ENCODE measurements at regions not wholly inside any gene's neighbourhood (a gene's known extent, or its start where the extent isn't known, plus 50 kb on each side); places are given as distances from the start of the nearest gene placed in this dataset.

- Histone ChIP-seq H3K27me3 (no peaks in the 10 kb centered on the region), H3K4me3 (no peak overlapping the region), H3K4me1 (no peaks in the 10 kb centered on the region), H3K27ac (no peak overlapping the region), H3K36me3 (ENCODE audit: low read depth, missing control alignments) (no peaks in the 10 kb centered on the region), H3K9me3 (no peaks in the 10 kb centered on the region)
- intact Hi-C loops (cut with DNase I; ENCODE audit: low total_unique reads), result no loop called here
- no peak for DNase-seq
- TF ChIP-seq POLR2A (IDR thresholded peaks at IDR 0.05) (no peak), CTCF (IDR thresholded peaks at IDR 0.05) (no peak)
- 92 to 100% methylated on average over 1 of the region's 1 CpG for WGBS, 2 donors
Observed at GRCh38 chr2:20549691-20550348, 101.1 kb downstream of the HS1BP3 start.

- Histone ChIP-seq H3K27ac (no peak overlapping the region), H3K4me3 (no peak overlapping the region), H3K36me3 (ENCODE audit: low read depth, missing control alignments) (no peaks in the 10 kb centered on the region), H3K9me3 (no peaks in the 10 kb centered on the region), H3K27me3 (no peaks in the 10 kb centered on the region), H3K4me1 (no peaks in the 10 kb centered on the region)
- TF ChIP-seq CTCF (IDR thresholded peaks at IDR 0.05) (no peak), POLR2A (IDR thresholded peaks at IDR 0.05) (no peak)
- no peak for DNase-seq
- intact Hi-C loops (cut with DNase I; ENCODE audit: low total_unique reads), result no loop called here
- WGBS, 2 donors, result 68 to 80% methylated on average over 9 of the region's 9 CpGs
Observed at GRCh38 chr2:20551260-20551944, 99.5 kb downstream of the HS1BP3 start.

GRCh38 chr2:20551945-20552328, 99.0 kb downstream of the HS1BP3 start:
- Histone ChIP-seq H3K36me3 (ENCODE audit: low read depth, missing control alignments) (no peaks in the 10 kb centered on the region), H3K4me1 (no peaks in the 10 kb centered on the region), H3K27me3 (no peaks in the 10 kb centered on the region), H3K9me3 (no peaks in the 10 kb centered on the region), H3K4me3 (no peak overlapping the region), H3K27ac (no peak overlapping the region)
- TF ChIP-seq POLR2A (IDR thresholded peaks at IDR 0.05), result no peak
- no peak for TF ChIP-seq CTCF (IDR thresholded peaks at IDR 0.05)
- 76 to 79% methylated on average over 5 of the region's 5 CpGs for WGBS, 2 donors
- DNase-seq, result no peak
- intact Hi-C loops (cut with DNase I; ENCODE audit: low total_unique reads), result no loop called here

GRCh38 chr2:20552847-20553246, 98.1 kb downstream of the HS1BP3 start:
- intact Hi-C loops (cut with DNase I; ENCODE audit: low total_unique reads), result no loop called here
- no peaks in the 10 kb centered on the region for H3K9me3 ChIP-seq
- 86% methylated on average over 3 of the region's 3 CpGs for WGBS, 2 donors
- H3K4me1 ChIP-seq, result no peaks in the 10 kb centered on the region
- H3K27ac ChIP-seq, result no peak overlapping the region
- no peak for TF ChIP-seq CTCF (IDR thresholded peaks at IDR 0.05)
- TF ChIP-seq POLR2A (IDR thresholded peaks at IDR 0.05), result no peak
- H3K4me3 ChIP-seq, result no peak overlapping the region
- no peaks in the 10 kb centered on the region for H3K36me3 ChIP-seq (ENCODE audit: low read depth, missing control alignments)
- no peak for DNase-seq
- H3K27me3 ChIP-seq, result no peaks in the 10 kb centered on the region

- intact Hi-C loops (cut with DNase I; ENCODE audit: low total_unique reads), result no loop called here
- 72 to 76% methylated on average over 5 of the region's 5 CpGs for WGBS, 2 donors
- TF ChIP-seq CTCF (IDR thresholded peaks at IDR 0.05) (no peak), POLR2A (IDR thresholded peaks at IDR 0.05) (no peak)
Observed at GRCh38 chr2:20553580-20553979, 97.3 kb downstream of the HS1BP3 start.

More at GRCh38 chr2:20553580-20553979, 97.3 kb downstream of the HS1BP3 start:
- H3K4me3 ChIP-seq, result no peak overlapping the region
- DNase-seq, result no peak
- H3K27ac ChIP-seq, result no peak overlapping the region
- no peaks in the 10 kb centered on the region for H3K4me1 ChIP-seq
- no peaks in the 10 kb centered on the region for H3K27me3 ChIP-seq
- H3K36me3 ChIP-seq (ENCODE audit: low read depth, missing control alignments), result no peaks in the 10 kb centered on the region
- no peaks in the 10 kb centered on the region for H3K9me3 ChIP-seq
